NK-92 treated with Interleukin-12 subunit alpha and Interleukin-12 subunit beta, amount 100 ng/mL, for 24 hours (cell line): ENCODE measurements at regions not wholly inside any gene's neighbourhood (a gene's known extent, or its start where the extent isn't known, plus 50 kb on each side); places are given as distances from the start of the nearest gene placed in this dataset.
A peak's percentile ranks its signal among the peaks of the same experiment; 100 is the strongest.
"Not testable (repeated sequence)": the region's sequence is repeated elsewhere in the genome, so short reads cannot be mapped to it uniquely, and the experiment has no call there.

Source experiments
- DNase-seq: peaks from one replicate; lab custom pipeline; 2025; lab: John Stamatoyannopoulos, UW

GRCh38 chr10:129165076-129165720, 301.8 kb upstream of the MGMT start:
- no peak for DNase-seq

GRCh38 chr10:129165770-129166169, 301.3 kb upstream of the MGMT start:
- DNase-seq: no peak

DNA sequence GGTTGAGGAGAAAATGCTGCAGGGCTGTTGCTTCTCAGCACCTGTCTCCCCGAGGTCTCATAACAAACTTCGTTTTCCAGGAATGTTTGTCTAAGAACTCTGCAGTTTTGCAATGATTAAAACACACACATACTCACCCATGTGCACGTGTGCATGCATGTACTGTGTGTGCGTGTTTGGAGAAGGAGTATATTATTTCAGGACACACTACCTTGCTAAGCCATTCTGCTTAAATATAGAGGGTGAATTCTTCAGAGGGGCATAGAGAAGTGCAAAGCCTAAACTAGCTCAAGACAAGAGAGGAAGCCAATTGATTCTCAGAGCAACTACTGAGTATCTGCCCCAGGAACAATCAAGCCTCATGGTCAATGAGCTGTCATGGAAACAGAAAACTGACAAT, 298.4 kb upstream of the MGMT start:
- DNase-seq: no peak

- no peak for DNase-seq
Observed at GRCh38 chr10:129169115-129169514, 297.9 kb upstream of the MGMT start.

DNA sequence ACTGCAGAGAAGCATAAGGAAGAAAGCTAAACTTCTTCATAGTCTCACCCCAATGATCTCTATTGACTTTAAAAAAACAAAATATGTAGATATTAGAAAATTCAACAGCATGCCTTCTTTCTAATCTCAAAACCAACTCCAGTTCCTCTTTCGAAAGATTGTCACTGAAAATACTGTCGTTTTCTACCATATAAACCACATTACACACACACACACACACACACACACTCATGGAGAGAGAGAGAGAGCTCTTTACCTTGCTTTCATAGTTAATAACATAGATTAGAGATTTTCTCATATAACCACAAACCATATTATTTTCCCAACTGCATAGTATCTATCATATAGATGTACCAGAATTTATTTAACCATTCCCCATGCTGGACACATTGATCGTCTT, 296.2 kb upstream of the MGMT start:
- DNase-seq: no peak

- no peak for DNase-seq
Observed at GRCh38 chr10:129171812-129172211, 295.2 kb upstream of the MGMT start.

DNA sequence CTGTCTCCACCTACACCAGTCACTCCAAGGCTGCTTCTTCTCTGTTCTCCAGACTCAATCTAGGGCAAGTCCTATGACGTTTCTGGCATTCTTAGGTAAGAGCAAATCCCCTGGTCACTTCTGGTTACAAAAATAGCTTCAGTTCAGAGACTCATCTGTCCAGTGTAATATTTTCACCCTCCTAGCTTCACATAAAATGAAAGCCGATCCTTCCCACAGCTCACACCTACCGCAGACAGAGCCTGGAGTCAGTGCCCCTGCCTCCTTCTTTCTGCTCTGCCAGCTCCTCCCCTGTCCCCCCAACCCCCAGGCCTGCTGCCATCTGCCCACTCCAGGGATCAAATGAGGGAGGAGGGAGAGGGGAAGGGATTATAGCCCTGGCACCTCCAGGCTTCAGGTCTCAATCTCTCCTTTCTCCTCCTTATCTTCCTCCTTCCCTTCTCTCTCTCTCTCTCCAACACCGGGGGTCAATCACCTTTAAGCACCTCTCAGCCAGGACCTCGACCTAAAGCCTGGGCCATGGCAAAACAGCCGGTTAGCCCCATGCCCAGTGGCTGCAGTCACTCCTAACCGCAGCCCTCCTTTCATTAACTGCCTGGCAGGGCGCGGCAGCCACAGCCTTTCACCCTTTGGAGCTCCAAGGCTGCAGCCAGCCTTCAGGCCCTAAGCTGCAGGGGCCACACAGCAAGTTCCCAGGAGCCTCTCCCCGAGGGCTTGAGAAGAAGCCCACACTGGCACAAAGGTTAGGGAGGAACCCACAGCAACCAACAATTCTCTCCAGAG, 292.6 kb upstream of the MGMT start:
- no peak for DNase-seq

DNA sequence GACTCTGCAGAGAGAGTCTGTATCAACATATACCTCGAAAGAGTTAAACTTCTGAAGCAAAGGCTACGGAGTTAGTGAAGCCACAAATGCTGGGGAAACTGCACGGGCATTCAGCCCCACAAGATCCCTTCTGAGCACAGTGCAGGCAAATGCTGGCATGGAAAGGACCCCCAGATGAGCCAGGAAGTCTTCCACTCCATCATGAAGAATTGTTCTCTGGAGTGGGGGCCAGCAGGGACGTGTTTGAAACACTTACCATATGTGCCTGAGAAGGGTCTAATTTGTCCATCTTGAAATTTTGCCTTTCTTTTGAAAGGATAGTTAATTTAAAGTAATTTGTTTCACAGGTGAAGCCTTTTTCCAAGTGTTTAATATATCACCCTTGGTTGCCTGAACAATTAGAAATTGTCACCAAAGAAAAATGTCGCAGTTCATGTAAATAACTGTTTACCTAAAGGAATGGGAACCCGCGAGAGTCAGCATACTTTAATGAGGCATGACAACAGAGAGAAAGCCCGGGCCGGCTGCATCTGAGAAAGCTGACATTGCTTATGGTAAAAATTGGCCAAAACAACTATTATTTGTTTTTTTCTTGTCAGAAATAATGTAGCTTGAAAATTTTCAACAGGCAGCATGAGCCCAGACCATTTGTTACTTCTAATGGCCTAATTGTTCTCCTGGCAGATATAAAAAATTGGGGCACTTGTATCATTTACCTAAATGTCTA, 287.6 kb upstream of the MGMT start:
- DNase-seq: no peak

DNA sequence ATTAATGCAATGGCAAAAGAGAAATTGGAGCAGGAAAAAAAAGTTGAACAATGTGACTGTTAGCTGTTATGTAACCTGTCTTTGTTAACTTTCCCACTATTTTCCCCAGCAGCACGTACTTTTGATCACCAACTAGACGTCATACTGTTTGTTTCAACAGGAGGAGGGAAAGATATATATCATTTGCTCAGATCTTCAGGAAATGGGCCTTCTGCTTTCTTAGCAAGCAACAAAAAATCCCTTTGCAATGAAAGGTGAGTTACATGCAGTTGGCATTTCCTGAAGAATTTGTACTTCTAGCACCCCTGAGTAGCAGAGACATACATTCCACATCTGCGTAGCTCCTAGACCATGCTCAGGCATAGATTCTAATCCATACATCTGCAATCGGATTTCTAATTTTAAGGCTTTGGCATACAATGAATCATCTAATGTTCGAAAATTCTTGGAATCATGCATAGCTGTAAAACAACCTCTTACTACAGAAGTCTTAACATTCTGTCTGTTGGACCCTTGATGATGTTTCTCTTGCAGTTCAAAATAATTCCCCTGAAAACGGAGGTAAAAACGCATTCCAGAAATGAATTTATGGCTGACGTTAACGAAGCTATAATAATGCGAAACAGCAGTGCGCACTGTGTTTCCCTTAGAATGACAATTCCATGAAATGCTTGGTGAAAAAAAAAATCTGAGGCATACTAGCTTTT, 286.9 kb upstream of the MGMT start:
- DNase-seq: no peak

DNA sequence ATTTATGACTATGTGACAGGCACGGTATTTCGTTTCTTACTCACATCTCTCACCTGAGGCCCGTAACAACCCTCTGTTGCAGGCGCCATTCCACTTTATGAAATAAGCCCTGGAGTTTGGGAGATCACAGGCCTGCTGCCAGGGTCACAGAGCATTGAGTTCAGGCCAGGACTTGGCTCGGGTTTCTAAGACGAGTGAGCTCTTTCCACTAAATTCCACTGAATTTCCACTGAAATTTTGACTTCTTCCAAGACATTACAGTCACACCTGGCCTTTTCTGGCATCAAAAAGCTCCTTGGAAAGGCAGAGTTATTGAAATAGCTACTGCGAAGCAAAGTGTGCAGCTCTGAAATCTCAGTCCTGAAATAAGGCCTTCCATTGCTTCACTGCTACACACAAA, 282.8 kb upstream of the MGMT start:
- DNase-seq: no peak

- no peak for DNase-seq
Observed at GRCh38 chr10:129187331-129187730, 279.7 kb upstream of the MGMT start.

- DNase-seq: no peak
Observed at GRCh38 chr10:129191797-129192196, 275.2 kb upstream of the MGMT start.

DNA sequence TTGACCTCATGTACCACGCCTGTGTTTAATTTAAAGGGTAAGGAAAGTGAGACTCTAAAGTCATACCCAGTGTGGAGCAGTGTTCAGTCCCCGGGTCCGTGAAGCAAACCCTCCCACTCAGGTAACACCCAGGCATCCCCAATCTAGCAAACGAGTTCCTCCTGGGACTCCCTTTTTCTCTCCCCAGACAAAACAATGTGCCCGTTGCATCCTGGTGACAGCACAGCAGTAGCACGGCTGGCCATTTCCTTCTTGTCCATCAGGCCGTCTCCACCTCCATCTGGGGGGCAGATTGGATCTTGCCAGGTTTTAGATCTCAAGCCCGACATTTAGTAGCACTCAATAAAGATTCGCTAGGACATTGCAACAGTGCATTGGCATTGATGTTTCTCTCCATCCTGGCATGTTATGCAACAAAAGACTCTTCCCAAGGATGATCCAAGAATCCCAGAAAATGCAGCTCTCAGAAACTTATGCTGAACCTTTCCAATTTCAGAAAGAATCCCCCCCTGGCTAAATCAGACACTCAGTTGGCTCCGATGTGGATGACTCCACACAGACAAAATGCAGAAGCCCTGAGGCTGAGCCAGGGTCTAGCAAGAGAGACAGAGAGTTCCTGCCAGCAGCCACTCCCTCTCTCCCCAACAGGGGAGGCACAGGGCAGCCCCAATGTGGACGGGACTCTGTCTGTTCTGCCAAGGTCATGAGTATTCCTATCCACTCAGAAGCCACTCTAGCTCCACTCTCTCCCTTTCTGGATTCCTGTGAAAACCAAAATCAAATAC, 274.5 kb upstream of the MGMT start:
- no peak for DNase-seq

DNA sequence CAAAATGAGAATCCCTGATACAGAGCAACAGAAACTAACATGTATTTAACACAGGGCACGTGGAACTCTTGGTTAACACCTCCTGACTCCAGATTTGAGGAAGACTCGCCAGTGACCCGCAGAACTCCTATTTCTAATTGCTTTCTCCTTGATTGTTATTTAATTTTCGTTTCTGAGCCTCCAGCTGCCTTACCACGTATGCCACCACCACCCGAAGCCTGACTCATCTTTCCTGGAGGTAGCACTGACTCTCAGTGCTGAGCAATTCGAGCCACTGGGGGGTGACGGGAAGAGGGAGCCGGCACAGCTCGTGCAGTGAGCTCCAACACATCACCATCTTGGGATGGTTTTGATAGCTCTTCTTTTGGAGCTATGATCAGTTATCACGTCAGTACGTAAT, 273.9 kb upstream of the MGMT start:
- DNase-seq: peak; percentile 59

- DNase-seq: no peak
Observed at GRCh38 chr10:129194181-129194870, 272.7 kb upstream of the MGMT start.

- no peak for DNase-seq
Observed at GRCh38 chr10:129199826-129200225, 267.2 kb upstream of the MGMT start.

DNA sequence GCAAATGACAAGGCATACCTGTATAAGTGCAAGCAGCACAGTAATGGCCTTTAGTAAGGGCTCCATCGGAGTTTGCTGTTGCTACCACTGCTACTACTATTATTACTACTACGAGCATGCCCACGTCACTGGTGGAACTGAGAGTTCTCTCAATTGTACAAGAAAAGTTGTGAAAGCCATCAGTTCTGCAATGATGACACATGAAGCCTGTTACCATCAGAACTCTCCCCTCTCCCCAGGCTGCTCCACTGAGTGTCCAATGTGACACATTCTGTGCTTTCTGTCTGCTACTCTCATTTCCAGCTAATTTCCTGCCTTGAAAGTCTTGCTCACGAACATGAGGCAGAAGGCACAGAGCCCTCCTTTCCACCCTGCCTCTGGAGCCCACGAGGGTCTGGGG, 263.2 kb upstream of the MGMT start:
- DNase-seq: no peak

GRCh38 chr10:129207297-129207696, 259.7 kb upstream of the MGMT start:
- DNase-seq: no peak

DNA sequence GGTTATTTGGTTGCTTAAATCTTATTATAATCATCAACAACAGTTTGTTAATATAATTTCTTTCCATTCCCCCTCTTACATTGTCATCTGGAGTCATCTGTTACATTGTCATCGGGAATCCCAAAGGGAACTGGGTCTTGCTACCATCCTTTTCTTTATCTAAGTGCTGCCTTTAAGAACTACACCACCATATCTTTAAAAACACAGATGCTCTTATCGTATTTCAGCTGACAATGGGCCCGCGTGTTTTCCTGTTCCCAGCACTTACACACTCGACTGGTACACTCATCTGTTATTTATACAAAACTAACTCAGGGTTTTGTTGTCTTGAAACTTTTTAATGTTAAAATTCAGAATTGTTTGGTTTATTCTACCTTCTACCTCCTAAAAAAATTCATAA, 256.2 kb upstream of the MGMT start:
- no peak for DNase-seq

- no peak for DNase-seq
Observed at GRCh38 chr10:129213256-129213655, 253.8 kb upstream of the MGMT start.

- DNase-seq: not testable (repeated sequence)
Observed at GRCh38 chr10:129213996-129214395, 253.0 kb upstream of the MGMT start.
